ENCODE measurements at regions not wholly inside any gene's neighbourhood (a gene's known extent, or its start where the extent isn't known, plus 50 kb on each side); places are given as distances from the start of the nearest gene placed in this dataset.

DNA sequence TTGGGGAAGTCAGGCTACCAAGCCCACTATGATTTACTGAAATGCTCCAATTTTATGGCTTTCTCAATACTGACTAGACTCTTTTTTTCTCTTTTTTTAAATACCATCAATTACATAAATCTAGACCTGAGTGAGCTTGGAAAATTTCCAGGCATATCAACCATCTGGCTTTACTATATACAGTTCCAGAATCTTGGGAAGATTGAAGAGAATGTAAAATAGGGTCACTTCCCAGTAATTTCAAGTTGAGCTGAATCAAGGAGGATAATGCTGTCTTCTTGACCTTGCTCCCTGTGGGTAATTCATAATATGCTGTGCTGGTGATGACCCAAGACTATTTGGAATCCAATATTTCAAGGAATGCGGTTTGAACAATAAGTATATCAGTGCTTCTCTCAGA is 108.1 kb downstream of the MAP3K21 start:
- POLR2A ChIA-PET, result no interaction called here
- no peak for DNase-seq
- H3K27ac Mint-ChIP-seq, result no peak overlapping the region
- no peak overlapping the region for H3K4me3 Mint-ChIP-seq
- CTCF ChIA-PET, result no interaction called here
- H3K27me3 Mint-ChIP-seq, result peaks cover 24% of the 10 kb centered on the region
- no peaks in the 10 kb centered on the region for H3K36me3 Mint-ChIP-seq (ENCODE audit: low read depth)
- H3K4me1 Mint-ChIP-seq, result no peaks in the 10 kb centered on the region
- H3K9me3 Mint-ChIP-seq, result peaks cover 2% of the 10 kb centered on the region

GRCh38 chr1:233439721-233440120 is 112.2 kb downstream of the MAP3K21 start:
- ChIA-PET POLR2A (no interaction called here), CTCF (interaction anchor here (1.4 kb wide), 1 partner anchor 55 kb away, joined by 3 read pairs; no protein-coding TSS in a partner anchor)
- Mint-ChIP-seq H3K27ac (no peak overlapping the region), H3K36me3 (ENCODE audit: low read depth) (no peaks in the 10 kb centered on the region), H3K4me3 (no peak overlapping the region), H3K9me3 (no peaks in the 10 kb centered on the region), H3K4me1 (no peaks in the 10 kb centered on the region), H3K27me3 (peaks cover 19% of the 10 kb centered on the region)
- DNase-seq, result no peak

DNA sequence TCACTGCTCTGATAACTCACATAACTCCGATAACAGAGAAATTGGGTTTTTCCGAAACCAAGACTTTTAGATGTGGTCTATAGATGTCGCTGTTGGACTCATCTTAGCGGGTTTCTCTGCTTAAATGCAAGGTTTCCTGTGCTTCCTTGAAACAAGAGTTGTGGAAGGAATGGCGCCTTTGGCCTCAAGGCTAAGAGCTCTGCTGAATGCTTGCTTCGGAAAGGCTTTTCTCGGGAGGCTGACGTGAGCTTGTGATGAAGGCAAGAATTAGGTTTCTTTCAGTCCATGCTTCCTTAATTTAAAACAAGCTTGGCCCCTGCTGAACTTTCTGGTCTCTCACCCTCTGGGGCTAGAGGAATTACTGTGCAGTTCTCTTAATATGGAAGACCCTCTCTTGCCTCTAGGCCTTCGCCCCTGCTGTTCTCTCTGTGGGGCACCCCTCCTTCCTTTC is 113.5 kb downstream of the MAP3K21 start:
- Mint-ChIP-seq H3K9me3 (no peaks in the 10 kb centered on the region), H3K27ac (no peak overlapping the region), H3K36me3 (ENCODE audit: low read depth) (no peaks in the 10 kb centered on the region), H3K27me3 (peaks cover 12% of the 10 kb centered on the region), H3K4me3 (no peak overlapping the region), H3K4me1 (no peaks in the 10 kb centered on the region)
- ChIA-PET POLR2A (no interaction called here), CTCF (interaction anchor here (0.5 to 1.6 kb wide), 4 partner anchors 20 to 1056 kb away, joined by 3 read pairs; no protein-coding TSS in a partner anchor)
- DNase-seq, result peak; percentile 8

DNA sequence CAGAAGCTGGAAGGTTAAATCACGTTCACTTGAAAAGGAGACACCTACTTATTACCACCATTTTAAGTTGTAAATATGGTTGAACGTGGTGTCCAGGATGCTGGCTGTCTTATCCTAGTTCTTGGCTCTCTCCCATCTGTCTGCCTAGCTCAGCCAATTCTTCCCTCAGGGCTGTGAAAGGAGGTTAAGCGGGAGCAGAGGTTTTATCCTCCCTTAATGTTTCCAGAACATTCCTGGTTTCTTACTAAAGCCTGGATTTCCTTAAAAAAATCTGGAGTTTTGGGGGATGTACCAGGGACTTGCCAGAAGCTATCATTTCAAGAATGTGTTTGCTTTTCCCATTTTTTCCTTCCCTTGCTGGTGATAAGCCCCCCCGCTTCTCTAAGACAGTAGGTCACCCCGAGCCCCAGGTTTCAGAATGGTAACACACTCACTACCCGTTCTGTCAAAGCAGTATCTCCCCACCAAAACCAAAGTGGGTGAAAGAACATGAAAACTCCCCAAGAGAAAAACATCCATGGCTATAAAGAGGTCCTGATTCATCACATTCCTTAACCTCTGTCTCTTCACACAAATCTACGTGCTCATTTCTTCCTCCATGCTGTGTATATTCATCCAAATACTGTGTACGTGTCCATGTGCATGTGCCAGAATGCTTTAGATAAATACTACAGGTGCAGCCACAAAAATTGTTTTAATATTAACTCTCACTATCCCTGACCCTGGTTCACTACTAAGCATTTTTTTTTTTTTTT is 114.7 kb downstream of the MAP3K21 start:
- H3K27me3 Mint-ChIP-seq, result peaks cover 12% of the 10 kb centered on the region
- no peak overlapping the region for H3K4me3 Mint-ChIP-seq
- H3K9me3 Mint-ChIP-seq, result no peaks in the 10 kb centered on the region
- ChIA-PET CTCF (no interaction called here), POLR2A (no interaction called here)
- DNase-seq, result no peak
- H3K36me3 Mint-ChIP-seq (ENCODE audit: low read depth), result no peaks in the 10 kb centered on the region
- H3K4me1 Mint-ChIP-seq, result no peaks in the 10 kb centered on the region
- no peak overlapping the region for H3K27ac Mint-ChIP-seq

GRCh38 chr1:233443040-233443760 is 115.7 kb downstream of the MAP3K21 start:
- ChIA-PET CTCF (interaction anchor here (0.6 kb wide), 1 partner anchor 418 kb away, joined by 3 read pairs; no protein-coding TSS in a partner anchor), POLR2A (no interaction called here)
- H3K27me3 Mint-ChIP-seq, result peaks cover 12% of the 10 kb centered on the region
- no peak overlapping the region for H3K4me3 Mint-ChIP-seq
- H3K9me3 Mint-ChIP-seq, result no peaks in the 10 kb centered on the region
- H3K36me3 Mint-ChIP-seq (ENCODE audit: low read depth), result no peaks in the 10 kb centered on the region
- no peaks in the 10 kb centered on the region for H3K4me1 Mint-ChIP-seq
- no peak for DNase-seq
- H3K27ac Mint-ChIP-seq, result no peak overlapping the region

DNA sequence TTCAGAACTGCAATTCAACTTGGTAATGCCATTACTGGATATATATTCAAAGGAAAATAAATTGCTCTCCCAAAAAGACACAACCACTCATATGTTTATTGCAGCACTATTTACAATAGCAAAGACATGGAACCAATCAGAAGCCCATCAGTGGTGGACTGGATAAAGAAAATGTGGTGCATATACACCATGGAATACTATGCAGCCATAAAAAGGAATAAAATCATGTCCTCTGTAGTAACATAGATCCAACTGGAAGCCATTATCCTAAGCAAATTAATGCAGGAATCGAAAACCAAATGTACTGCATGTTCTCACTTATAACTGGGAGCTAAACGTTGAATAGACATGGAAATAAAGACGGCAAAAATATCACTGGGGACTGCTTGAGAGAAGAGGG is 117.0 kb downstream of the MAP3K21 start:
- no peaks in the 10 kb centered on the region for H3K36me3 Mint-ChIP-seq (ENCODE audit: low read depth)
- no peak overlapping the region for H3K27ac Mint-ChIP-seq
- peaks cover 5% of the 10 kb centered on the region for H3K27me3 Mint-ChIP-seq
- ChIA-PET CTCF (no interaction called here), POLR2A (no interaction called here)
- DNase-seq, result no peak
- no peaks in the 10 kb centered on the region for H3K4me1 Mint-ChIP-seq
- no peak overlapping the region for H3K4me3 Mint-ChIP-seq
- no peaks in the 10 kb centered on the region for H3K9me3 Mint-ChIP-seq

GRCh38 chr1:233445737-233446136 is 118.2 kb downstream of the MAP3K21 start:
- H3K36me3 Mint-ChIP-seq (ENCODE audit: low read depth), result no peaks in the 10 kb centered on the region
- no peak overlapping the region for H3K27ac Mint-ChIP-seq
- no peaks in the 10 kb centered on the region for H3K4me1 Mint-ChIP-seq
- ChIA-PET POLR2A (no interaction called here), CTCF (no interaction called here)
- DNase-seq, result no peak
- no peak overlapping the region for H3K4me3 Mint-ChIP-seq
- H3K9me3 Mint-ChIP-seq, result no peaks in the 10 kb centered on the region
- peaks cover 9% of the 10 kb centered on the region for H3K27me3 Mint-ChIP-seq

- no peak overlapping the region for H3K27ac Mint-ChIP-seq
- ChIA-PET POLR2A (no interaction called here), CTCF (no interaction called here)
- H3K9me3 Mint-ChIP-seq, result no peaks in the 10 kb centered on the region
- H3K27me3 Mint-ChIP-seq, result peaks cover 7% of the 10 kb centered on the region
- no peaks in the 10 kb centered on the region for H3K36me3 Mint-ChIP-seq (ENCODE audit: low read depth)
- DNase-seq, result no peak
- no peak overlapping the region for H3K4me3 Mint-ChIP-seq
- no peaks in the 10 kb centered on the region for H3K4me1 Mint-ChIP-seq
Observed at GRCh38 chr1:233446935-233447334, 119.4 kb downstream of the MAP3K21 start.

DNA sequence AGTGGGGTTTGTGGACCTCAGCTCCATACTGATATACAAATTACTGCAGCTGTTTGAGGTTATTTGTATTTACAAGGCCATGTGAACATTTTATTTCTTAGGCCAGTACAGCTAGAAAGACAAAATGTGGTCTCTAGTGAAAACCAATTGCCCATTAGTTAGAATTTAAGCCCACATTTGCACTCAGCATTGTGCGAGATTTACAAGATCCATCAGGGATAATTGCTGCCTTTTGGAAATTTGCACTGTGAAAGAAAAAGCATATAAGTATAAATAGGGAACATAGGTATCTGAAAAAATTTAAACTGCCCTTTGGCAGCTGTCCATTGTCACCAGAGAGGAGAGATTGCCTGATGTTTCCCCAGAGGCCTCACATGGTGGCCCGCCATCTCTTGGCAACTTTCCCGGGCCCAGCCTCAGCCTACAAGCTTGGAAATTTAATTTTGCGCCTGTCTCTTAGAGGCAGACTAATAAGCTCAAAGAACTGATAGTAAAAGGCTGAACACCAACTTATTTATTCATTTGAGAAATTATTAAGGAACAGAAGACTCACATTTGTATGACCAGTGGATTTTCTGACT is 120.7 kb downstream of the MAP3K21 start:
- CTCF ChIA-PET, result interaction anchor here (1.3 kb wide), 1 partner anchor 18 kb away, joined by 3 read pairs; no protein-coding TSS in a partner anchor
- H3K27me3 Mint-ChIP-seq, result peaks cover 6% of the 10 kb centered on the region
- no peaks in the 10 kb centered on the region for H3K36me3 Mint-ChIP-seq (ENCODE audit: low read depth)
- no peaks in the 10 kb centered on the region for H3K9me3 Mint-ChIP-seq
- DNase-seq, result no peak
- H3K4me3 Mint-ChIP-seq, result no peak overlapping the region
- H3K4me1 Mint-ChIP-seq, result no peaks in the 10 kb centered on the region
- no peak overlapping the region for H3K27ac Mint-ChIP-seq
- POLR2A ChIA-PET, result interaction anchor here (0.7 kb wide), 1 partner anchor 97 kb away, joined by 3 read pairs; no protein-coding TSS in a partner anchor

DNA sequence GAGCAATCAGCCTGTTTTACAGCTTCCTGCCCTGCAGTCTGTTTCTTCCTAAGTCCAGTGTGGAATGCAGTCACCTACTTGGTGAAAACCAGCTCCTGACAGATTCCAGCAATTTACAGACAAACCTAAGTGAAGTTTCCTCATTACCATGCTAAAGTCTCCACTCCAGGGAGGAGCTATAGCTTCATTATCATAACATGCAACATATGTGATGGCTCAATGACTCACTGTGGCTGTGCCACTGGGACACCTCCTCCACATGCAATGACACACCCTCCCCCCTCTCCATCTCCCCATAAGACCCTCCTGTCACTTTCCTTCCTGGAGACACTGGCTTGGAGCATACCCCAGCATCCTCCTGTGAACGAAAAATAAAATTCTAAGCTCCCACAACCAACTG is 125.2 kb downstream of the MAP3K21 start:
- no peak overlapping the region for H3K27ac Mint-ChIP-seq
- no peak for DNase-seq
- no peak overlapping the region for H3K4me3 Mint-ChIP-seq
- peaks cover 6% of the 10 kb centered on the region for H3K27me3 Mint-ChIP-seq
- H3K9me3 Mint-ChIP-seq, result no peaks in the 10 kb centered on the region
- POLR2A ChIA-PET, result no interaction called here
- no peaks in the 10 kb centered on the region for H3K36me3 Mint-ChIP-seq (ENCODE audit: low read depth)
- CTCF ChIA-PET, result no interaction called here
- H3K4me1 Mint-ChIP-seq, result no peaks in the 10 kb centered on the region

DNA sequence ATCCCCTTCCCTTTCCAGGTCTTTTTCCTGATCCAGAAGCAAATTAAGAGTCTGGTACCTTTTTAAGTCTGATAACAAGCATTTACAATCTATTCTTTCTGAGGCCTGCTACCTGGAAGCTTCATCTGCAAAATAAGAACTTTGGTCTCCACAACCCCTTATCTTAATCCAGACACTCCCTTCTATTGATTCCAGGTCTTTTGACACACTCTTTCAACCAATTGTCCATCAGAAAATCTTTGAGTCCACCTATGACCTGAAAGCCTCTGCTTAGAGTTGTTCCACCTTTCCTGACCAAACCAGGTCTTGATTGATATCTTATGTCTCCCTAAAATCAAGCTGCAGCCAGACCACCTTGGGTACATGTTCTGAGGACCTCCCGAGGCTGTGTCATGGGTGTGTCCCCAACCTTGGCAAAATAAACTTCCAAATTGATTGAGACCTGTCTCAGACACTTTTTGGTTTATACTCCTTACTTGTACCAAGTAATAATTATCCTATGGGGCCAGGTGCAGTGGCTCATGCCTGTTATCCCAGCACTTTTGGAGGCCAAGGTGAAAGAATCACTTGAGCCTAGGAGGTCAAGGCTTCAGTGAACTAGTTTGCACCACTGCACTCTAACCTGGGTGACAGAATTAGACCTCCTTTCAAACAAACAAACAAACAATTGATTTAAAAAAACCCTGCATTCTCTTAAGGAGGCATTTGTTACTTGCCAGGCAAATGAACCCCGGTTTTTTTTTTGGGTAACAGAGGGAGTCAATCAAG is 126.1 kb downstream of the MAP3K21 start:
- no peaks in the 10 kb centered on the region for H3K4me1 Mint-ChIP-seq
- ChIA-PET CTCF (no interaction called here), POLR2A (no interaction called here)
- no peaks in the 10 kb centered on the region for H3K36me3 Mint-ChIP-seq (ENCODE audit: low read depth)
- no peak overlapping the region for H3K27ac Mint-ChIP-seq
- no peak for DNase-seq
- H3K27me3 Mint-ChIP-seq, result peaks cover 6% of the 10 kb centered on the region
- H3K9me3 Mint-ChIP-seq, result no peaks in the 10 kb centered on the region
- H3K4me3 Mint-ChIP-seq, result no peak overlapping the region

DNA sequence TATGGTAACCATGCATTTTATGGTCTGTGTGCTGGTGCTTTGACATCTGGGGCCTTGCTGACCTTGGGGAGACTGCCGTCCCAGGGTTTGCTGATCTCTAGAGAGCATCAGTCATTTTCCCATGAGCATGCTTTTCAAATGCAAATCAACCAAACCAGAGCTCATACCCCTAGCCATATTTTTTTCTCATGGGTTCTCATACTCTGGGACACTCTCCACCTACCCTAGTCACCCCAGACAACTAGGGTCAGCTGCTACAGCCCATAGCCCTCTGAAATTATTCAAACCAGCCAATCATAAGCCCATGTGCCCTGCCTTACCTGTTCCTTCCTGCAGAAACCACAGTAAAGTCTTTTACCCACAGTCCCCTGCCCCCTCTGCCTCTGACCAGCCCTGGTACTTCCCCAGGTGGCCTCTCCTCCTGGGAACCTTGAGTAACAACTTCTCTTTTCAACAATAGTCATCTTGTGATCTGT is 132.0 kb downstream of the MAP3K21 start:
- no peaks in the 10 kb centered on the region for H3K36me3 Mint-ChIP-seq (ENCODE audit: low read depth)
- H3K4me3 Mint-ChIP-seq, result no peak overlapping the region
- ChIA-PET POLR2A (no interaction called here), CTCF (no interaction called here)
- no peak overlapping the region for H3K27ac Mint-ChIP-seq
- H3K9me3 Mint-ChIP-seq, result no peaks in the 10 kb centered on the region
- no peaks in the 10 kb centered on the region for H3K27me3 Mint-ChIP-seq
- DNase-seq, result no peak
- H3K4me1 Mint-ChIP-seq, result peaks cover 3% of the 10 kb centered on the region

- H3K36me3 Mint-ChIP-seq (ENCODE audit: low read depth), result no peaks in the 10 kb centered on the region
- no peak for DNase-seq
- H3K9me3 Mint-ChIP-seq, result no peaks in the 10 kb centered on the region
- H3K4me1 Mint-ChIP-seq, result peaks cover 3% of the 10 kb centered on the region
- no peak overlapping the region for H3K4me3 Mint-ChIP-seq
- no peak overlapping the region for H3K27ac Mint-ChIP-seq
- ChIA-PET CTCF (interaction anchor here (1.3 kb wide), 1 partner anchor 19 kb away, joined by 3 read pairs; no protein-coding TSS in a partner anchor), POLR2A (no interaction called here)
- H3K27me3 Mint-ChIP-seq, result no peaks in the 10 kb centered on the region
Observed at GRCh38 chr1:233459968-233460367, 132.4 kb downstream of the MAP3K21 start.

All from activated CD4-positive, alpha-beta T cell treated with anti-CD3 and anti-CD28 coated beads, Interleukin-2, amount 10 ng/mL, durations not matched to agents 7 days and 5 days (primary cell).